ENCODE measurements at regions not wholly inside any gene's neighbourhood (a gene's known extent, or its start where the extent isn't known, plus 50 kb on each side); places are given as distances from the start of the nearest gene placed in this dataset.
"Not testable (repeated sequence)": the region's sequence is repeated elsewhere in the genome, so short reads cannot be mapped to it uniquely, and the experiment has no call there.

DNA sequence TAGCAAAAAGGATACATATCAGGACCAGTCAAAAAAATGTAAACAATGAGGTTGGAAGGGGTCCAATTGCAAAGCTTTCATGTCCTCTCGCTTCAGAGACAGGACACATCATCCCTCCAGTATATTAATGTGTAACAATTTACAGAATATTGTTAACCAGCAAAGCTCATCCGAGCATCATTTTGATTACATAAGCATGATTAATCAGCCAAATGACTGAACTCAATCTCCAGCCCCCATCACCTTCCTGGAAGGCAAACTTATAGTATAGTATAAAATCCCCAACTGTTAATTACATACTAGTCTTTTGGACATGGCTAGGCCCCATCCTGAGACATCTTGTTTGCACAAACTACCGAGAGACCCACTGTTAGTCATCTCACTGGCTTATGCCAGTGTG lies 77.6 kb upstream of the TRAM1L1 start:
- H3K27ac Mint-ChIP-seq (ENCODE audit: unreplicated experiment) = no peak overlapping the region
- no peak overlapping the region for H3K4me3 Mint-ChIP-seq (ENCODE audit: unreplicated experiment)
- ChIA-PET CTCF (no interaction called here), POLR2A (no interaction called here)
- no peaks in the 10 kb centered on the region for H3K9me3 Mint-ChIP-seq (ENCODE audit: unreplicated experiment)
- intact Hi-C loops (cut with micrococcal nuclease; ENCODE audit: unreplicated experiment) = no loop called here
- no peaks in the 10 kb centered on the region for H3K4me1 Mint-ChIP-seq (ENCODE audit: low read depth, unreplicated experiment)
- Histone ChIP-seq H3K36me3 (ENCODE audit: control insufficient read depth, insufficient read depth, low read length) (no peaks in the 10 kb centered on the region), H3K27me3 (replicated peaks; ENCODE audit: control insufficient read depth, insufficient read depth, low read length) (no peaks in the 10 kb centered on the region), H3K4me1 (no peaks in the 10 kb centered on the region), H3K9me3 (no peaks in the 10 kb centered on the region), H3K4me3 (ENCODE audit: low read depth, low read length) (no peak overlapping the region)
- peaks cover 2% of the 10 kb centered on the region for H3K27me3 Mint-ChIP-seq (ENCODE audit: insufficient read depth, unreplicated experiment)
- BruUV-seq (replicated peaks) = no TSS peak
- TF ChIP-seq, protein P1, sequence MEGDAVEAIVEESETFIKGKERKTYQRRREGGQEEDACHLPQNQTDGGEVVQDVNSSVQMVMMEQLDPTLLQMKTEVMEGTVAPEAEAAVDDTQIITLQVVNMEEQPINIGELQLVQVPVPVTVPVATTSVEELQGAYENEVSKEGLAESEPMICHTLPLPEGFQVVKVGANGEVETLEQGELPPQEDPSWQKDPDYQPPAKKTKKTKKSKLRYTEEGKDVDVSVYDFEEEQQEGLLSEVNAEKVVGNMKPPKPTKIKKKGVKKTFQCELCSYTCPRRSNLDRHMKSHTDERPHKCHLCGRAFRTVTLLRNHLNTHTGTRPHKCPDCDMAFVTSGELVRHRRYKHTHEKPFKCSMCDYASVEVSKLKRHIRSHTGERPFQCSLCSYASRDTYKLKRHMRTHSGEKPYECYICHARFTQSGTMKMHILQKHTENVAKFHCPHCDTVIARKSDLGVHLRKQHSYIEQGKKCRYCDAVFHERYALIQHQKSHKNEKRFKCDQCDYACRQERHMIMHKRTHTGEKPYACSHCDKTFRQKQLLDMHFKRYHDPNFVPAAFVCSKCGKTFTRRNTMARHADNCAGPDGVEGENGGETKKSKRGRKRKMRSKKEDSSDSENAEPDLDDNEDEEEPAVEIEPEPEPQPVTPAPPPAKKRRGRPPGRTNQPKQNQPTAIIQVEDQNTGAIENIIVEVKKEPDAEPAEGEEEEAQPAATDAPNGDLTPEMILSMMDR (IDR thresholded peaks at IDR 0.05; ENCODE audit: insufficient read depth in 1 of 2, low read depth in 1 of 2, low read length in 1 of 2, severe bottlenecking in 1 of 2, unreplicated experiment in 1 of 2) = no peak
- no peaks in the 10 kb centered on the region for H3K36me3 Mint-ChIP-seq (ENCODE audit: insufficient read depth, unreplicated experiment)
- no peak for DNase-seq

DNA sequence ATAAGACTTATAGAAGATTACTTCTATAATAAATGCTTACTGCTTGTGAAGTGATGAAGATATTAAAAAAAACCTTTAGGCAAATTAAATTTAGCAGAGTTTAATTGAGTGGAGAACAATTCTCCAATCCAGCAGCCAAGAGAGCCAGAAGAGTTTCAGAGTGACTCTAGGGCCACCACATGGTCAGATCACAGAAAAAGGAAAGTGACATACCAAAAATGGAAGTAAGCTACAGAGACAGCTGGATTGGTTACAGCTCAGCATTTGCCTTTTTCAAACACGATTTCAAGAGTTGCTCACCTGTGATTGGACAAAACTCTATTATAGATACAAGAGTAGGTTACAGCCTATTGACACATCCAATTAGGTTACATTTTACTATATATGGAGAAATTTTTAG lies 79.0 kb upstream of the TRAM1L1 start:
- no peak for DNase-seq
- CTCF ChIA-PET = no interaction called here
- intact Hi-C loops (cut with micrococcal nuclease; ENCODE audit: unreplicated experiment) = no loop called here
- BruUV-seq (replicated peaks) = no TSS peak
- no peak overlapping the region for H3K27ac Mint-ChIP-seq (ENCODE audit: unreplicated experiment)
- no peak overlapping the region for H3K4me3 ChIP-seq (ENCODE audit: low read depth, low read length)
- H3K9me3 ChIP-seq = no peaks in the 10 kb centered on the region
- H3K4me1 ChIP-seq = no peaks in the 10 kb centered on the region
- H3K36me3 Mint-ChIP-seq (ENCODE audit: insufficient read depth, unreplicated experiment) = no peaks in the 10 kb centered on the region
- H3K4me1 Mint-ChIP-seq (ENCODE audit: low read depth, unreplicated experiment) = no peaks in the 10 kb centered on the region
- TF ChIP-seq, protein P1 (IDR thresholded peaks at IDR 0.05; ENCODE audit: insufficient read depth in 1 of 2, low read depth in 1 of 2, low read length in 1 of 2, severe bottlenecking in 1 of 2, unreplicated experiment in 1 of 2) = no peak
- no peaks in the 10 kb centered on the region for H3K9me3 Mint-ChIP-seq (ENCODE audit: unreplicated experiment)
- H3K4me3 Mint-ChIP-seq (ENCODE audit: unreplicated experiment) = no peak overlapping the region
- peaks cover 2% of the 10 kb centered on the region for H3K27me3 Mint-ChIP-seq (ENCODE audit: insufficient read depth, unreplicated experiment)
- POLR2A ChIA-PET = no interaction called here
- H3K36me3 ChIP-seq (ENCODE audit: control insufficient read depth, insufficient read depth, low read length) = no peaks in the 10 kb centered on the region
- H3K27me3 ChIP-seq (replicated peaks; ENCODE audit: control insufficient read depth, insufficient read depth, low read length) = no peaks in the 10 kb centered on the region

DNA sequence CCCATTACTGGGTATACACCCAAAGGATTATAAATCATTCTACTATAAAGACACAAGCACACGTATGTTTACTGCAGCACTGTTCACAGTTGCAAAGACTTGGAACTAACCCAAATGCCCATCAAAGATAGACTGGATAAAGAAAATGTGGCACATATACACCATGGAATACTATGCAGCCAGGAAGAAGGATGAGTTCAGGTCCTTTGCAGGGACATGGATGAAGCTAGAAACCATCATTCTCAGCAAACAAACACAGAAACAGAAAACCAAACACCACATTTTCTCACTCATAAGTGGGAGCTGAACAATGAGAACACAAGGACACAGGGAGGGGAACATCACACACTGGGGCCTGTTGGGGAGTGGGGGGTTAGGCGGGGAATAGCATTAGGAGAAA lies 90.0 kb upstream of the TRAM1L1 start:
- H3K9me3 ChIP-seq; H3K27me3 Mint-ChIP-seq (ENCODE audit: insufficient read depth, unreplicated experiment); intact Hi-C loops (cut with micrococcal nuclease; ENCODE audit: unreplicated experiment); H3K4me1 Mint-ChIP-seq (ENCODE audit: low read depth, unreplicated experiment); H3K27ac Mint-ChIP-seq (ENCODE audit: unreplicated experiment); H3K4me3 ChIP-seq (ENCODE audit: low read depth, low read length); H3K27me3 ChIP-seq (replicated peaks; ENCODE audit: control insufficient read depth, insufficient read depth, low read length); H3K36me3 ChIP-seq (ENCODE audit: control insufficient read depth, insufficient read depth, low read length); H3K36me3 Mint-ChIP-seq (ENCODE audit: insufficient read depth, unreplicated experiment); BruUV-seq (replicated peaks); CTCF ChIA-PET; H3K4me3 Mint-ChIP-seq (ENCODE audit: unreplicated experiment); POLR2A ChIA-PET; H3K9me3 Mint-ChIP-seq (ENCODE audit: unreplicated experiment); H3K4me1 ChIP-seq; DNase-seq: not testable (repeated sequence)

DNA sequence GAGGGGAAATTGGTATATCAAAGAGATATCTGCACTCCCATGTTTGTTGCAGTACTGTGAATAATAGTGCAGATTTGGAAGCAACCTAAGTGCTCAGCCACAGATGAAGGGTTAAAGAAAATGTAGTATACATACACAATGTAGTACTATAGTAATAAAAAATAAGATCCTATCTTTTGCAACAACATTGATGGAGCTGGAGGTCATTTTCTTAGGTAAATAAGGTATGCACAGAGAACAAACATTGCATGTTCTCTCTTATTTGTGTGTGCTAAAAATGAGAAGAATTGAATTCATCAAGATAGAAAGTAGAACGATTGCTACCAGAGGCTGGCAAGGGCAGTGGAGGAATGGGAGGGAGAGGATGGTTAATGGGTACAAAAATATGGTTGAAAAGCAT lies 117.9 kb upstream of the TRAM1L1 start:
- no peaks in the 10 kb centered on the region for H3K36me3 Mint-ChIP-seq (ENCODE audit: insufficient read depth, unreplicated experiment)
- Histone ChIP-seq H3K36me3 (ENCODE audit: control insufficient read depth, insufficient read depth, low read length) (no peaks in the 10 kb centered on the region), H3K27me3 (replicated peaks; ENCODE audit: control insufficient read depth, insufficient read depth, low read length) (no peaks in the 10 kb centered on the region), H3K9me3 (no peaks in the 10 kb centered on the region), H3K4me3 (ENCODE audit: low read depth, low read length) (no peak overlapping the region), H3K4me1 (no peaks in the 10 kb centered on the region)
- H3K27ac Mint-ChIP-seq (ENCODE audit: unreplicated experiment) = no peak overlapping the region
- no peaks in the 10 kb centered on the region for H3K27me3 Mint-ChIP-seq (ENCODE audit: insufficient read depth, unreplicated experiment)
- TF ChIP-seq, protein P1 (IDR thresholded peaks at IDR 0.05; ENCODE audit: insufficient read depth in 1 of 2, low read depth in 1 of 2, low read length in 1 of 2, severe bottlenecking in 1 of 2, unreplicated experiment in 1 of 2) = no peak
- H3K4me3 Mint-ChIP-seq (ENCODE audit: unreplicated experiment) = no peak overlapping the region
- intact Hi-C loops (cut with micrococcal nuclease; ENCODE audit: unreplicated experiment) = no loop called here
- ChIA-PET CTCF (no interaction called here), POLR2A (no interaction called here)
- no peaks in the 10 kb centered on the region for H3K4me1 Mint-ChIP-seq (ENCODE audit: low read depth, unreplicated experiment)
- no peaks in the 10 kb centered on the region for H3K9me3 Mint-ChIP-seq (ENCODE audit: unreplicated experiment)
- no peak for DNase-seq
- no TSS peak for BruUV-seq (replicated peaks)
